ENCODE measurements at regions not wholly inside any gene's neighbourhood (a gene's known extent, or its start where the extent isn't known, plus 50 kb on each side); places are given as distances from the start of the nearest gene placed in this dataset.
A peak's percentile ranks its signal among the peaks of the same experiment; 100 is the strongest.

DNA sequence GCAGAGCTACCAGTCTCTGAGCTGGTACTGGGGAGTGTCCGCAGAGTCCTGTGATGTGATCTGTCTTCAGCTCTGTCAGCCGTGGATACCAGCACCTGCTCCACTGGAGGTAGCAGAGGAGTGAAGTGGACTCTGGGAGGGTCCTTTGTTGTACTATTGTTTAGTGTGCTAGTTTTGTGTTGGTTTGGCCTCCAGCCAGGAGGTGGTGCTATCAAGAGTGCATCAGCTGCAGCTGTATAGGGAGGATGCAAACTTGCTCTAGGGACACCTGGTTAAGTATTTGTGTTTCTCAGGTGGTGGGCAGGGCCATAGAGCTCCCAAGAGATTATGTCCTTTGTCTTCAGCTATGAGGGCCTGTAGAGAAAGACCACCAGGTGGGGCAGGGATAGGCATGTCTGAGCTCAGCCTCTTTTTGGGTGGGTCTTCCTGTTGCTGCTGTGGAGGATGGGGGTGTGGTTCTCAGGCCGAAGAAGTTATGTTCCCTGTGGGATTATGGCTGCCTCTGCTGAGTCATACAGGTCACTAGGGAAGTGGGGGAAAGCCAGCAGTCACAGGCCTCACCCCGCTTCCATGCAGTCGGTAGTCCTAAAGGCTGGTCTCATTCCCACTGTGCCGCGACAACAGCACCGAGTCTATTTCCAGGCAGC lies 443.2 kb upstream of the TBL1XR1 start:
- DNase-seq (ENCODE audit: low read depth), result no peak
- no peak overlapping the region for H3K4me3 ChIP-seq (ENCODE audit: low read depth, low read length)
- TF ChIP-seq, protein P1, sequence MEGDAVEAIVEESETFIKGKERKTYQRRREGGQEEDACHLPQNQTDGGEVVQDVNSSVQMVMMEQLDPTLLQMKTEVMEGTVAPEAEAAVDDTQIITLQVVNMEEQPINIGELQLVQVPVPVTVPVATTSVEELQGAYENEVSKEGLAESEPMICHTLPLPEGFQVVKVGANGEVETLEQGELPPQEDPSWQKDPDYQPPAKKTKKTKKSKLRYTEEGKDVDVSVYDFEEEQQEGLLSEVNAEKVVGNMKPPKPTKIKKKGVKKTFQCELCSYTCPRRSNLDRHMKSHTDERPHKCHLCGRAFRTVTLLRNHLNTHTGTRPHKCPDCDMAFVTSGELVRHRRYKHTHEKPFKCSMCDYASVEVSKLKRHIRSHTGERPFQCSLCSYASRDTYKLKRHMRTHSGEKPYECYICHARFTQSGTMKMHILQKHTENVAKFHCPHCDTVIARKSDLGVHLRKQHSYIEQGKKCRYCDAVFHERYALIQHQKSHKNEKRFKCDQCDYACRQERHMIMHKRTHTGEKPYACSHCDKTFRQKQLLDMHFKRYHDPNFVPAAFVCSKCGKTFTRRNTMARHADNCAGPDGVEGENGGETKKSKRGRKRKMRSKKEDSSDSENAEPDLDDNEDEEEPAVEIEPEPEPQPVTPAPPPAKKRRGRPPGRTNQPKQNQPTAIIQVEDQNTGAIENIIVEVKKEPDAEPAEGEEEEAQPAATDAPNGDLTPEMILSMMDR (IDR thresholded peaks at IDR 0.05; ENCODE audit: low read depth, low read length, missing control alignments), result peak; percentile 11

- TF ChIP-seq, protein P1 (IDR thresholded peaks at IDR 0.05; ENCODE audit: low read depth, low read length, missing control alignments), result no peak
- no peak overlapping the region for H3K4me3 ChIP-seq (ENCODE audit: low read depth, low read length)
- no peak for DNase-seq (ENCODE audit: low read depth)
Measured at GRCh38 chr3:177641206-177641605, 443.9 kb upstream of the TBL1XR1 start.

- DNase-seq (ENCODE audit: low read depth), result no peak
- TF ChIP-seq, protein P1 (IDR thresholded peaks at IDR 0.05; ENCODE audit: low read depth, low read length, missing control alignments), result no peak
- no peak overlapping the region for H3K4me3 ChIP-seq (ENCODE audit: low read depth, low read length)
Measured at GRCh38 chr3:177642042-177642803, 444.9 kb upstream of the TBL1XR1 start.

DNA sequence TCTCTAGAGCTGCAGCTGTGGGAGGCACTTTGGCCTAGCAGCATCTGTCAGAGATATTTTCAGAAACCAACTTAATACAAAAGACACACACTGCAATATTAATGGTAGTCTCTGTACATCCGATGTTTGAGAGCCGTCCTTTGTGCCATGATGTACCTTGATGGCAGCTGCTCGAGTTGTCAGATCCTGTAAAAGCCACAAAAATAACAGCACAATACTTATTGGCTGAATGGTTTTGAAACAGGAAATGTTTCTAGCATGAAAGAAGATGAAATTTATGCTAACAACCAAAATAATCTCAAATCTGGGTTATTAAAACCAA lies 445.5 kb upstream of the TBL1XR1 start:
- TF ChIP-seq, protein P1 (IDR thresholded peaks at IDR 0.05; ENCODE audit: low read depth, low read length, missing control alignments), result no peak
- no peak for DNase-seq (ENCODE audit: low read depth)
- no peak overlapping the region for H3K4me3 ChIP-seq (ENCODE audit: low read depth, low read length)

GRCh38 chr3:177646749-177647148 lies 449.5 kb upstream of the TBL1XR1 start:
- DNase-seq (ENCODE audit: low read depth), result no peak
- TF ChIP-seq, protein P1 (IDR thresholded peaks at IDR 0.05; ENCODE audit: low read depth, low read length, missing control alignments), result no peak
- no peak overlapping the region for H3K4me3 ChIP-seq (ENCODE audit: low read depth, low read length)

GRCh38 chr3:177647341-177647740 lies 450.1 kb upstream of the TBL1XR1 start:
- H3K4me3 ChIP-seq (ENCODE audit: low read depth, low read length), result no peak overlapping the region
- no peak for DNase-seq (ENCODE audit: low read depth)

More at GRCh38 chr3:177647341-177647740, 450.1 kb upstream of the TBL1XR1 start:
- TF ChIP-seq, protein P1 (IDR thresholded peaks at IDR 0.05; ENCODE audit: low read depth, low read length, missing control alignments), result no peak

Data from GM12864 (cell line).